A673 (cell line): ENCODE measurements at regions not wholly inside any gene's neighbourhood (a gene's known extent, or its start where the extent isn't known, plus 50 kb on each side); places are given as distances from the start of the nearest gene placed in this dataset.

Experiments
- CTCF ChIP-seq: fragments of 300-800, 200-600 bp; sonication (generic); conservative IDR thresholded peaks from 2 replicates; pipeline ENCODE4 v1.5.1; 2017; ENCODE audit warnings: low read depth, mild to moderate bottlenecking, antibody characterized with exemption, low read length, moderate library complexity, mixed read lengths
- EZH2 ChIP-seq: fragments of 200-600 bp; sonication (generic); IDR thresholded peaks from 2 replicates; pipeline ENCODE4 v1.6.1; 2017; ENCODE audit warnings: borderline replicate concordance, low read depth, mild to moderate bottlenecking, mixed read lengths, antibody characterized with exemption, low read length; ENCODE audit not compliant: poor library complexity, severe bottlenecking

- TF ChIP-seq CTCF (no peak), EZH2 (no peak)
These were observed 197.0 kb downstream of the ANAPC1 start for GRCh38 chr2:111686994-111687393.
